ENCODE measurements at regions not wholly inside any gene's neighbourhood (a gene's known extent, or its start where the extent isn't known, plus 50 kb on each side); places are given as distances from the start of the nearest gene placed in this dataset.

- Histone ChIP-seq H3K4me3 (replicated peaks in 1 of 3; ENCODE audit: insufficient read depth in 1 of 3, low read depth in 1 of 3, low read length in 3 of 3) (no peak overlapping the region), H3K9me1 (replicated peaks; ENCODE audit: control insufficient read depth, extremely low read depth, insufficient read depth, low read length) (no peaks in the 10 kb centered on the region), H2AFZ (ENCODE audit: low read depth, low read length) (no peak overlapping the region), H3K4me2 (ENCODE audit: insufficient read depth, low read length) (no peak overlapping the region), H4K20me1 (replicated peaks; ENCODE audit: control insufficient read depth, extremely low read depth, insufficient read depth, low read length) (no peaks in the 10 kb centered on the region), H3K9ac (replicated peaks; ENCODE audit: extremely low read depth, insufficient read depth, low read length) (no peak overlapping the region), H3K36me3 (ENCODE audit: control insufficient read depth in 2 of 2, extremely low read depth in 1 of 2, insufficient read depth in 2 of 2, low read length in 2 of 2) (no peaks in the 10 kb centered on the region), H3K4me1 (ENCODE audit: control insufficient read depth, extremely low read depth, insufficient read depth, low read length) (no peaks in the 10 kb centered on the region), H3K9me3 (replicated peaks; ENCODE audit: control insufficient read depth, insufficient read depth, low read length) (no peaks in the 10 kb centered on the region), H3K27me3 (ENCODE audit: control insufficient read depth in 2 of 2, insufficient read depth in 2 of 2, low read length in 2 of 2) (no peaks in the 10 kb centered on the region), H3K79me2 (ENCODE audit: control insufficient read depth, insufficient read depth, low read length) (no peaks in the 10 kb centered on the region), H3K27ac (ENCODE audit: insufficient read depth, low read depth, low read length) (no peak overlapping the region)
- intact Hi-C loops (cut with micrococcal nuclease) (no loop called here), dilution Hi-C loops (cut with MboI; ENCODE audit: extremely low pct_ligation_motif_present, low sequenced_read_pairs) (no loop called here)
- BruUV-seq (replicated peaks): no TSS peak
- TF ChIP-seq, protein P1, sequence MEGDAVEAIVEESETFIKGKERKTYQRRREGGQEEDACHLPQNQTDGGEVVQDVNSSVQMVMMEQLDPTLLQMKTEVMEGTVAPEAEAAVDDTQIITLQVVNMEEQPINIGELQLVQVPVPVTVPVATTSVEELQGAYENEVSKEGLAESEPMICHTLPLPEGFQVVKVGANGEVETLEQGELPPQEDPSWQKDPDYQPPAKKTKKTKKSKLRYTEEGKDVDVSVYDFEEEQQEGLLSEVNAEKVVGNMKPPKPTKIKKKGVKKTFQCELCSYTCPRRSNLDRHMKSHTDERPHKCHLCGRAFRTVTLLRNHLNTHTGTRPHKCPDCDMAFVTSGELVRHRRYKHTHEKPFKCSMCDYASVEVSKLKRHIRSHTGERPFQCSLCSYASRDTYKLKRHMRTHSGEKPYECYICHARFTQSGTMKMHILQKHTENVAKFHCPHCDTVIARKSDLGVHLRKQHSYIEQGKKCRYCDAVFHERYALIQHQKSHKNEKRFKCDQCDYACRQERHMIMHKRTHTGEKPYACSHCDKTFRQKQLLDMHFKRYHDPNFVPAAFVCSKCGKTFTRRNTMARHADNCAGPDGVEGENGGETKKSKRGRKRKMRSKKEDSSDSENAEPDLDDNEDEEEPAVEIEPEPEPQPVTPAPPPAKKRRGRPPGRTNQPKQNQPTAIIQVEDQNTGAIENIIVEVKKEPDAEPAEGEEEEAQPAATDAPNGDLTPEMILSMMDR (IDR thresholded peaks at IDR 0.05; ENCODE audit: extremely low read depth in 1 of 2, insufficient read depth in 1 of 2, low read depth in 1 of 2, low read length in 2 of 2): no peak
- TF ChIP-seq JUN (IDR thresholded peaks at IDR 0.05; ENCODE audit: borderline replicate concordance, insufficient read depth, insufficient read length, low read depth) (no peak), MYC (IDR thresholded peaks at IDR 0.05; ENCODE audit: low read depth, low read length) (no peak), MAX (IDR thresholded peaks at IDR 0.05; ENCODE audit: insufficient read depth, insufficient read length) (no peak), POLR2A (IDR thresholded peaks at IDR 0.05; ENCODE audit: low read depth, low read length) (no peak), EZH2 (IDR thresholded peaks at IDR 0.05; ENCODE audit: borderline replicate concordance, low read depth, low read length, severe bottlenecking) (no peak), FOS (IDR thresholded peaks at IDR 0.05; ENCODE audit: borderline replicate concordance, insufficient read depth, low read length) (no peak), GATA2 (IDR thresholded peaks at IDR 0.05; ENCODE audit: insufficient read depth, insufficient read length, low read depth, low read length) (no peak), POLR2AphosphoS5 (IDR thresholded peaks at IDR 0.05; ENCODE audit: insufficient read depth, low read depth, low read length) (no peak)
- CTCF ChIA-PET: no interaction called here
- DNase-seq (ENCODE audit: low read depth, low spot score): no peak
- FAIRE-seq: no peak
- POLR2A ChIA-PET: no interaction called here
These were observed 318.2 kb upstream of the SLC39A10 start for GRCh38 chr2:195338856-195339255.

Measured in endothelial cell of umbilical vein (primary cell).